Lower lobe of right lung (tissue), 2 donors: ENCODE measurements at regions not wholly inside any gene's neighbourhood (a gene's known extent, or its start where the extent isn't known, plus 50 kb on each side); places are given as distances from the start of the nearest gene placed in this dataset.

Experiments
- ATAC-seq, 2 donors: fragments of 200-7000 bp; cut with Tn5 transposase; one replicate each; pipeline ENCODE4 v1.9.1; 2020 to 2022; ENCODE audit warnings: mild to moderate bottlenecking in 2 of 2, moderate library complexity in 2 of 2
- DNase-seq: peaks from one replicate; pipeline ENCODE4 v3.0.0-alpha.2; 2020
- H3K27ac ChIP-seq: fragments of 200-600 bp; one replicate; pipeline ENCODE4 v1.8.0; 2022
- H3K27me3 ChIP-seq: fragments of 200-600 bp; one replicate; pipeline ENCODE4 v1.8.0; 2022; ENCODE audit warnings: low read depth
- H3K36me3 ChIP-seq: fragments of 200-600 bp; one replicate; pipeline ENCODE4 v1.8.0; 2022; ENCODE audit warnings: mild to moderate bottlenecking
- H3K4me1 ChIP-seq: fragments of 200-600 bp; one replicate; pipeline ENCODE4 v1.8.0; 2022
- H3K4me3 ChIP-seq: fragments of 200-600 bp; one replicate; pipeline ENCODE4 v1.8.0; 2022; ENCODE audit warnings: mild to moderate bottlenecking
- H3K9me3 ChIP-seq: fragments of 200-600 bp; one replicate; pipeline ENCODE4 v1.8.0; 2022
- intact Hi-C: fragments of 100-400 bp; cut with DNase I; formaldehyde crosslinking; loops from one replicate; pipeline ENCODE4 v1.11.0; 2022
- TF ChIP-seq, protein P1 (sequence below): fragments of 200-600 bp; IDR thresholded peaks from one replicate; pipeline ENCODE4 v1.8.0; 2022; ENCODE audit warnings: antibody characterized with exemption, mild to moderate bottlenecking
- donor health status: DM: no; HTN: yes; CAD: no; lungs with severe emphysema.

DNA sequence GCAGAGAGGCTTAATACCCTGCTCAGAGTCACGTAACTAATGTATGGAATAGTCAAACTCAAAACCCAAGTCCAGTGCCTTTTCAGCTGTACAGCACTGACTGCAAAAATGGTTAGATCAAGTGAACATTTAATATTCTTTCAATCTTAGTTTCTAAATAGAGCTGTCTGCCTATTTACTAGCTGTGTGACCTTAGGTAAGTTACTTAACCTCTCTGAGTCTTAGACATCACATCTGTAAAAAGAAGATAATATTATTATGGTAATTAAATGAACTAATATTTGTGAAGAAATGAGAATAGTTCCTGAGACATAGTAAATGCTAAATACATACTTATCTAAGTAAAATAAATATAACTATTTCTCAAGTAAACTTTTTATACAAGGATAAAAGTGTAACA, 235.5 kb downstream of the SAMD5 start:
- ATAC-seq (no peak), DNase-seq (no peak)
- Histone ChIP-seq H3K27me3 (no peaks in the 10 kb centered on the region), H3K9me3 (no peaks in the 10 kb centered on the region), H3K4me1 (no peaks in the 10 kb centered on the region), H3K27ac (no peak overlapping the region), H3K4me3 (no peak overlapping the region), H3K36me3 (no peaks in the 10 kb centered on the region)
- intact Hi-C loops = no loop called here
- TF ChIP-seq, protein P1, sequence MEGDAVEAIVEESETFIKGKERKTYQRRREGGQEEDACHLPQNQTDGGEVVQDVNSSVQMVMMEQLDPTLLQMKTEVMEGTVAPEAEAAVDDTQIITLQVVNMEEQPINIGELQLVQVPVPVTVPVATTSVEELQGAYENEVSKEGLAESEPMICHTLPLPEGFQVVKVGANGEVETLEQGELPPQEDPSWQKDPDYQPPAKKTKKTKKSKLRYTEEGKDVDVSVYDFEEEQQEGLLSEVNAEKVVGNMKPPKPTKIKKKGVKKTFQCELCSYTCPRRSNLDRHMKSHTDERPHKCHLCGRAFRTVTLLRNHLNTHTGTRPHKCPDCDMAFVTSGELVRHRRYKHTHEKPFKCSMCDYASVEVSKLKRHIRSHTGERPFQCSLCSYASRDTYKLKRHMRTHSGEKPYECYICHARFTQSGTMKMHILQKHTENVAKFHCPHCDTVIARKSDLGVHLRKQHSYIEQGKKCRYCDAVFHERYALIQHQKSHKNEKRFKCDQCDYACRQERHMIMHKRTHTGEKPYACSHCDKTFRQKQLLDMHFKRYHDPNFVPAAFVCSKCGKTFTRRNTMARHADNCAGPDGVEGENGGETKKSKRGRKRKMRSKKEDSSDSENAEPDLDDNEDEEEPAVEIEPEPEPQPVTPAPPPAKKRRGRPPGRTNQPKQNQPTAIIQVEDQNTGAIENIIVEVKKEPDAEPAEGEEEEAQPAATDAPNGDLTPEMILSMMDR = no peak

- Histone ChIP-seq H3K27me3 (no peaks in the 10 kb centered on the region), H3K4me3 (no peak overlapping the region), H3K36me3 (no peaks in the 10 kb centered on the region), H3K9me3 (no peaks in the 10 kb centered on the region), H3K27ac (no peak overlapping the region), H3K4me1 (peaks cover 5% of the 10 kb centered on the region)
- TF ChIP-seq, protein P1 = no peak
- no peak for DNase-seq
- no peak for ATAC-seq
- intact Hi-C loops = no loop called here
Measured at GRCh38 chr6:147749331-147749730, 240.8 kb downstream of the SAMD5 start.

- DNase-seq = no peak
- Histone ChIP-seq H3K27me3 (no peaks in the 10 kb centered on the region), H3K9me3 (peaks cover 3% of the 10 kb centered on the region), H3K4me1 (peaks cover 5% of the 10 kb centered on the region), H3K27ac (no peak overlapping the region), H3K4me3 (no peak overlapping the region), H3K36me3 (no peaks in the 10 kb centered on the region)
- intact Hi-C loops = no loop called here
- TF ChIP-seq, protein P1 = no peak
- no peak for ATAC-seq
Measured at GRCh38 chr6:147750413-147750812, 241.9 kb downstream of the SAMD5 start.

- Histone ChIP-seq H3K4me3 (no peak overlapping the region), H3K4me1 (peaks cover 5% of the 10 kb centered on the region), H3K9me3 (peaks cover 3% of the 10 kb centered on the region), H3K27me3 (no peaks in the 10 kb centered on the region), H3K36me3 (no peaks in the 10 kb centered on the region), H3K27ac (no peak overlapping the region)
- TF ChIP-seq, protein P1 = no peak
- ATAC-seq (no peak), DNase-seq (no peak)
- intact Hi-C loops = no loop called here
Measured at GRCh38 chr6:147751232-147751631, 242.7 kb downstream of the SAMD5 start.

GRCh38 chr6:147752689-147753403, 244.4 kb downstream of the SAMD5 start:
- no peaks in the 10 kb centered on the region for H3K36me3 ChIP-seq
- H3K4me1 ChIP-seq = peaks cover 5% of the 10 kb centered on the region
- no peak overlapping the region for H3K4me3 ChIP-seq
- no peak for ATAC-seq
- no peak overlapping the region for H3K27ac ChIP-seq
- intact Hi-C loops = no loop called here
- H3K27me3 ChIP-seq = no peaks in the 10 kb centered on the region
- peaks cover 3% of the 10 kb centered on the region for H3K9me3 ChIP-seq
- no peak for DNase-seq
- TF ChIP-seq, protein P1 = no peak
